ENCODE measurements at regions not wholly inside any gene's neighbourhood (a gene's known extent, or its start where the extent isn't known, plus 50 kb on each side); places are given as distances from the start of the nearest gene placed in this dataset.

- H3K4me2 ChIP-seq (ENCODE audit: low read depth, low read length) = no peak overlapping the region
- no peak for DNase-seq
Measured at GRCh38 chr10:55263327-55263726, 462.3 kb upstream of the PCDH15 start.

GRCh38 chr10:55242544-55242943 is 441.5 kb upstream of the PCDH15 start:
- Histone ChIP-seq H3K27me3 (replicated peaks; ENCODE audit: insufficient read depth, low read length) (no peaks in the 10 kb centered on the region), H3K4me2 (ENCODE audit: low read depth, low read length) (no peak overlapping the region), H3K4me3 (ENCODE audit: low read length) (no peak overlapping the region), H3K79me2 (ENCODE audit: low read length) (no peaks in the 10 kb centered on the region), H3K4me1 (ENCODE audit: low read length) (no peaks in the 10 kb centered on the region), H3F3A (ENCODE audit: insufficient read depth, low read length) (no peaks in the 10 kb centered on the region), H3K9me2 (replicated peaks; ENCODE audit: insufficient read depth, low read length) (no peaks in the 10 kb centered on the region), H2AFZ (ENCODE audit: low read length) (no peak overlapping the region), H3K27ac (ENCODE audit: low read length) (no peak overlapping the region), H4K20me1 (ENCODE audit: insufficient read depth, low read length) (no peaks in the 10 kb centered on the region), H3K36me3 (replicated peaks; ENCODE audit: insufficient read depth, low read length) (no peaks in the 10 kb centered on the region), H3K9ac (ENCODE audit: low read length) (no peak overlapping the region), H3K9me3 (replicated peaks; ENCODE audit: insufficient read depth, low read length) (no peaks in the 10 kb centered on the region)
- no peak for DNase-seq
- no peak for TF ChIP-seq EZH2 (optimal IDR thresholded peaks at IDR 0.05; ENCODE audit: low read depth, low read length)
- no peak for TF ChIP-seq CTCF (IDR thresholded peaks at IDR 0.05; ENCODE audit: low read length)
- no peak for TF ChIP-seq EZH2phosphoT487 (IDR thresholded peaks at IDR 0.05; ENCODE audit: low read length)

More at GRCh38 chr10:55263327-55263726, 462.3 kb upstream of the PCDH15 start:
- Histone ChIP-seq H2AFZ (ENCODE audit: low read length) (no peak overlapping the region), H3K4me3 (ENCODE audit: low read length) (no peak overlapping the region), H3F3A (ENCODE audit: insufficient read depth, low read length) (no peaks in the 10 kb centered on the region), H3K79me2 (ENCODE audit: low read length) (no peaks in the 10 kb centered on the region), H3K27me3 (replicated peaks; ENCODE audit: insufficient read depth, low read length) (no peaks in the 10 kb centered on the region), H3K9me3 (replicated peaks; ENCODE audit: insufficient read depth, low read length) (no peaks in the 10 kb centered on the region), H3K36me3 (replicated peaks; ENCODE audit: insufficient read depth, low read length) (no peaks in the 10 kb centered on the region), H3K9ac (ENCODE audit: low read length) (no peak overlapping the region), H3K9me2 (replicated peaks; ENCODE audit: insufficient read depth, low read length) (no peaks in the 10 kb centered on the region), H3K27ac (ENCODE audit: low read length) (no peak overlapping the region), H3K4me1 (ENCODE audit: low read length) (no peaks in the 10 kb centered on the region), H4K20me1 (ENCODE audit: insufficient read depth, low read length) (no peaks in the 10 kb centered on the region)
- TF ChIP-seq CTCF (IDR thresholded peaks at IDR 0.05; ENCODE audit: low read length) = no peak

GRCh38 chr10:55237462-55237861 is 436.4 kb upstream of the PCDH15 start:
- Histone ChIP-seq H4K20me1 (ENCODE audit: insufficient read depth, low read length) (no peaks in the 10 kb centered on the region), H3K9me2 (replicated peaks; ENCODE audit: insufficient read depth, low read length) (no peaks in the 10 kb centered on the region), H3K27ac (ENCODE audit: low read length) (no peak overlapping the region), H3K4me3 (ENCODE audit: low read length) (no peak overlapping the region), H2AFZ (ENCODE audit: low read length) (no peak overlapping the region), H3K4me1 (ENCODE audit: low read length) (peaks cover 3% of the 10 kb centered on the region), H3K79me2 (ENCODE audit: low read length) (no peaks in the 10 kb centered on the region), H3F3A (ENCODE audit: insufficient read depth, low read length) (no peaks in the 10 kb centered on the region), H3K9ac (ENCODE audit: low read length) (no peak overlapping the region), H3K36me3 (replicated peaks; ENCODE audit: insufficient read depth, low read length) (no peaks in the 10 kb centered on the region), H3K27me3 (replicated peaks; ENCODE audit: insufficient read depth, low read length) (no peaks in the 10 kb centered on the region), H3K9me3 (replicated peaks; ENCODE audit: insufficient read depth, low read length) (no peaks in the 10 kb centered on the region), H3K4me2 (ENCODE audit: low read depth, low read length) (no peak overlapping the region)
- DNase-seq = no peak
- no peak for TF ChIP-seq EZH2 (optimal IDR thresholded peaks at IDR 0.05; ENCODE audit: low read depth, low read length)
- TF ChIP-seq CTCF (IDR thresholded peaks at IDR 0.05; ENCODE audit: low read length) = no peak
- TF ChIP-seq EZH2phosphoT487 (IDR thresholded peaks at IDR 0.05; ENCODE audit: low read length) = no peak
